ENCODE measurements at regions not wholly inside any gene's neighbourhood (a gene's known extent, or its start where the extent isn't known, plus 50 kb on each side); places are given as distances from the start of the nearest gene placed in this dataset.

GRCh38 chr1:30472526-30472925, 250.9 kb downstream of the MATN1 start:
- Histone ChIP-seq H3K36me3 (no peaks in the 10 kb centered on the region), H3K4me1 (no peaks in the 10 kb centered on the region), H3K4me3 (no peak overlapping the region), H3K27me3 (peaks cover 21% of the 10 kb centered on the region), H3K27ac (no peak overlapping the region), H3K9me3 (no peaks in the 10 kb centered on the region)
- 50% methylated on average over 2 of the region's 7 CpGs; no CpG with 5 or more reads in 1 of the 2 donors for WGBS, 2 donors (ENCODE audit: low coverage in 1 of 2)
- TF ChIP-seq POLR2A (IDR thresholded peaks at IDR 0.05) (no peak), POLR2AphosphoS5 (IDR thresholded peaks at IDR 0.05) (no peak), EP300 (IDR thresholded peaks at IDR 0.05) (no peak), CTCF (IDR thresholded peaks at IDR 0.05) (no peak)
- ATAC-seq: no peak

GRCh38 chr1:30472009-30472408, 251.4 kb downstream of the MATN1 start:
- Histone ChIP-seq H3K4me1 (no peaks in the 10 kb centered on the region), H3K4me3 (no peak overlapping the region), H3K27me3 (peaks cover 21% of the 10 kb centered on the region), H3K9me3 (no peaks in the 10 kb centered on the region), H3K36me3 (no peaks in the 10 kb centered on the region), H3K27ac (no peak overlapping the region)
- no peak for TF ChIP-seq POLR2AphosphoS5 (IDR thresholded peaks at IDR 0.05)
- TF ChIP-seq EP300 (IDR thresholded peaks at IDR 0.05): no peak
- no peak for TF ChIP-seq POLR2A (IDR thresholded peaks at IDR 0.05)
- TF ChIP-seq CTCF (IDR thresholded peaks at IDR 0.05): no peak
- 81% methylated on average over 3 of the region's 4 CpGs; no CpG with 5 or more reads in 1 of the 2 donors for WGBS, 2 donors (ENCODE audit: low coverage in 1 of 2)
- ATAC-seq: no peak

GRCh38 chr1:30471307-30471706, 252.1 kb downstream of the MATN1 start:
- WGBS, 2 donors (ENCODE audit: low coverage in 1 of 2): 100% methylated on average over 1 of the region's 2 CpGs; no CpG with 5 or more reads in 1 of the 2 donors
- no peak for ATAC-seq

GRCh38 chr1:30469426-30469825, 254.0 kb downstream of the MATN1 start:
- TF ChIP-seq POLR2AphosphoS5 (IDR thresholded peaks at IDR 0.05) (no peak), CTCF (IDR thresholded peaks at IDR 0.05) (no peak), POLR2A (IDR thresholded peaks at IDR 0.05) (no peak), EP300 (IDR thresholded peaks at IDR 0.05) (no peak)

More at GRCh38 chr1:30471307-30471706, 252.1 kb downstream of the MATN1 start:
- Histone ChIP-seq H3K36me3 (no peaks in the 10 kb centered on the region), H3K9me3 (no peaks in the 10 kb centered on the region), H3K4me3 (no peak overlapping the region), H3K4me1 (no peaks in the 10 kb centered on the region), H3K27ac (no peak overlapping the region), H3K27me3 (peaks cover 22% of the 10 kb centered on the region)
- TF ChIP-seq POLR2A (IDR thresholded peaks at IDR 0.05) (no peak), POLR2AphosphoS5 (IDR thresholded peaks at IDR 0.05) (no peak), EP300 (IDR thresholded peaks at IDR 0.05) (no peak), CTCF (IDR thresholded peaks at IDR 0.05) (no peak)

GRCh38 chr1:30467101-30467500, 256.3 kb downstream of the MATN1 start:
- Histone ChIP-seq H3K27ac (no peak overlapping the region), H3K9me3 (no peaks in the 10 kb centered on the region), H3K36me3 (no peaks in the 10 kb centered on the region), H3K4me3 (no peak overlapping the region), H3K27me3 (peaks cover 43% of the 10 kb centered on the region), H3K4me1 (no peaks in the 10 kb centered on the region)
- no peak for ATAC-seq
- no peak for TF ChIP-seq EP300 (IDR thresholded peaks at IDR 0.05)
- no peak for TF ChIP-seq POLR2A (IDR thresholded peaks at IDR 0.05)
- TF ChIP-seq CTCF (IDR thresholded peaks at IDR 0.05): no peak
- TF ChIP-seq POLR2AphosphoS5 (IDR thresholded peaks at IDR 0.05): no peak
- WGBS, 2 donors (ENCODE audit: low coverage in 1 of 2): 78 to 83% methylated on average over 2 to 4 of the region's 10 CpGs

More at GRCh38 chr1:30469426-30469825, 254.0 kb downstream of the MATN1 start:
- H3K4me1 ChIP-seq: no peaks in the 10 kb centered on the region
- no peaks in the 10 kb centered on the region for H3K9me3 ChIP-seq
- H3K27ac ChIP-seq: no peak overlapping the region
- H3K4me3 ChIP-seq: no peak overlapping the region
- H3K36me3 ChIP-seq: no peaks in the 10 kb centered on the region
- H3K27me3 ChIP-seq: peaks cover 26% of the 10 kb centered on the region
- WGBS, 2 donors (ENCODE audit: low coverage in 1 of 2): 20 to 71% methylated on average over 1 of the region's 5 CpGs
- ATAC-seq: no peak
